ENCODE measurements at regions not wholly inside any gene's neighbourhood (a gene's known extent, or its start where the extent isn't known, plus 50 kb on each side); places are given as distances from the start of the nearest gene placed in this dataset.

GRCh38 chr1:233463333-233463732, 135.8 kb downstream of the MAP3K21 start:
- Histone ChIP-seq H4K8ac (replicated peaks; ENCODE audit: insufficient read length, low read depth, low read length) (no peak overlapping the region), H3K23me2 (ENCODE audit: insufficient read length, low read depth, low read length, poor library complexity, severe bottlenecking) (no peaks in the 10 kb centered on the region), H2BK12ac (ENCODE audit: insufficient read length, low read depth, low read length) (no peak overlapping the region), H2BK5ac (ENCODE audit: insufficient read length, low read length) (no peak overlapping the region), H2BK15ac (ENCODE audit: low read depth, low read length) (no peak overlapping the region), H3T11ph (ENCODE audit: low read length) (no peak overlapping the region), H4K20me1 (ENCODE audit: control insufficient read depth, insufficient read depth, insufficient read length) (no peaks in the 10 kb centered on the region), H3K79me2 (ENCODE audit: insufficient read depth, low read length) (no peaks in the 10 kb centered on the region), H3K23ac (ENCODE audit: insufficient read length, low read depth, low read length) (no peak overlapping the region), H3K27ac (ENCODE audit: insufficient read length, low read depth, low read length) (no peak overlapping the region), H3K79me1 (ENCODE audit: insufficient read depth, low read depth, low read length, poor library complexity, severe bottlenecking) (no peaks in the 10 kb centered on the region), H3K9ac (ENCODE audit: extremely low read depth, insufficient read length, low read length) (no peak overlapping the region), H3K4me2 (ENCODE audit: insufficient read depth, insufficient read length, low read length) (no peak overlapping the region), H3K4me1 (ENCODE audit: insufficient read depth, low read length) (peaks cover 4% of the 10 kb centered on the region), H2AK5ac (ENCODE audit: insufficient read length, low read length) (no peak overlapping the region), H2AFZ (ENCODE audit: low read length) (no peak overlapping the region), H4K5ac (ENCODE audit: insufficient read length, low read depth, low read length) (no peak overlapping the region), H2BK120ac (ENCODE audit: low read depth, low read length, poor library complexity, severe bottlenecking) (no peak overlapping the region), H3K27me3 (ENCODE audit: insufficient read depth, low read length) (no peaks in the 10 kb centered on the region), H3K56ac (ENCODE audit: insufficient read length, low read depth, low read length) (no peak overlapping the region), H4K91ac (ENCODE audit: insufficient read length, low read depth, low read length) (no peak overlapping the region), H2BK20ac (ENCODE audit: low read depth, low read length, poor library complexity, severe bottlenecking) (no peak overlapping the region), H3K9me3 (ENCODE audit: control insufficient read depth, low read depth, low read length) (no peaks in the 10 kb centered on the region), H3K4ac (ENCODE audit: low read depth, low read length) (no peak overlapping the region), H3K18ac (ENCODE audit: insufficient read length, low read depth, low read length) (no peak overlapping the region), H3K14ac (ENCODE audit: insufficient read depth, low read length) (no peak overlapping the region)
- Mint-ChIP-seq H3K4me3 (no peak overlapping the region), H3K4me1 (peaks cover 17 to 19% of the 10 kb centered on the region in 2 experiments), H3K36me3 (ENCODE audit: insufficient read depth in 1 of 3, low read depth in 3 of 3) (peaks cover 0 to 6% (median 0%) of the 10 kb centered on the region in 3 experiments; a peak in 6 of 7 replicates), H3K9me3 (no peaks in the 10 kb centered on the region; a peak in 3 of 5 replicates), H3K27me3 (ENCODE audit: low read depth) (no peaks in the 10 kb centered on the region), H3K27ac (no peak overlapping the region)
- TF ChIP-seq, protein P1, sequence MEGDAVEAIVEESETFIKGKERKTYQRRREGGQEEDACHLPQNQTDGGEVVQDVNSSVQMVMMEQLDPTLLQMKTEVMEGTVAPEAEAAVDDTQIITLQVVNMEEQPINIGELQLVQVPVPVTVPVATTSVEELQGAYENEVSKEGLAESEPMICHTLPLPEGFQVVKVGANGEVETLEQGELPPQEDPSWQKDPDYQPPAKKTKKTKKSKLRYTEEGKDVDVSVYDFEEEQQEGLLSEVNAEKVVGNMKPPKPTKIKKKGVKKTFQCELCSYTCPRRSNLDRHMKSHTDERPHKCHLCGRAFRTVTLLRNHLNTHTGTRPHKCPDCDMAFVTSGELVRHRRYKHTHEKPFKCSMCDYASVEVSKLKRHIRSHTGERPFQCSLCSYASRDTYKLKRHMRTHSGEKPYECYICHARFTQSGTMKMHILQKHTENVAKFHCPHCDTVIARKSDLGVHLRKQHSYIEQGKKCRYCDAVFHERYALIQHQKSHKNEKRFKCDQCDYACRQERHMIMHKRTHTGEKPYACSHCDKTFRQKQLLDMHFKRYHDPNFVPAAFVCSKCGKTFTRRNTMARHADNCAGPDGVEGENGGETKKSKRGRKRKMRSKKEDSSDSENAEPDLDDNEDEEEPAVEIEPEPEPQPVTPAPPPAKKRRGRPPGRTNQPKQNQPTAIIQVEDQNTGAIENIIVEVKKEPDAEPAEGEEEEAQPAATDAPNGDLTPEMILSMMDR (conservative IDR thresholded peaks at IDR 0.05), result no peak
- no peak for DNase-seq
- whole genome bisulfite sequencing (ENCODE audit: extremely low coverage, insufficient read length, low lambda C conversion rate), result no CpG with 5 or more reads among the region's 3 CpGs

Data from H9 (cell line).